Gastroesophageal sphincter (tissue), 2 donors: ENCODE measurements at regions not wholly inside any gene's neighbourhood (a gene's known extent, or its start where the extent isn't known, plus 50 kb on each side); places are given as distances from the start of the nearest gene placed in this dataset.

Source experiments
- EP300 ChIP-seq: sonication (generic); formaldehyde crosslinking; IDR thresholded peaks from one replicate; pipeline ENCODE4 v1.6.1; 2017; ENCODE audit warnings: antibody characterized with exemption, mild to moderate bottlenecking
- POLR2A ChIP-seq, 2 donors: fragments of 450-650 bp; IDR thresholded peaks; one replicate each; pipeline ENCODE4 v1.6.1; 2017; ENCODE audit warnings: antibody characterized with exemption in 2 of 2, mild to moderate bottlenecking in 2 of 2, moderate library complexity in 1 of 2

DNA sequence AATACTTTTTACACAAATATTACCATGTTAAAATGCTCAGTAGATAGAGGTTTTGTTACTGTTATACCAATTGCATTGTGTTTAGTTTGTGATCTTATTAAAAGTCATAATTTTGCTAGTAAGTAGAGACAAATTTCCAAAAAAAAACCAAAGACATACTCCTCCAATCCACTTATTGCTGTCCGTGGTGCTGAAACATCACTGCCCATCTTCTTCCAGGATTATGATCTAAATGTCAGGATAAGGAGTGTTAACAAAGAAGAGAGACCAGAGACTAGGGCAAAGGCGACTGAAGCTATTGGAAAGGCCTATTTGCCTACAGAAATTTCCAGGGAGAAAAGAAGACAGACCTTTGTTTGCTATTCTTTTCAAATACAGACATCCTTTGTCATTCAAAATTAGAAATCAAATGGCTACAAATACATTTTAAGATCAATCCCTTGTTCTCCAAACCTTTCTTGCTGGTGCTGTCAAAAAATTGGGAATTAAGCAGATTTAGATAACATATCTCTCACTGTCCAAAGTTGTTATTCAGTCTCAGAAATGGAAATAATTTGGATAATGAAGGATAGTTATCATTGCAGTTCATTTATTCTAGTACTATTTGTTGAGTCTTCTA is 199.7 kb downstream of the C11orf91 start:
- TF ChIP-seq EP300, result no peak
- TF ChIP-seq POLR2A (IDR thresholded peaks at IDR 0.05), result no peak
